ENCODE measurements at regions not wholly inside any gene's neighbourhood (a gene's known extent, or its start where the extent isn't known, plus 50 kb on each side); places are given as distances from the start of the nearest gene placed in this dataset.

GRCh38 chr7:16055263-16055976 lies 365.9 kb downstream of the CRPPA start:
- TF ChIP-seq ZBTB7A (IDR thresholded peaks at IDR 0.05; ENCODE audit: low read depth) (no peak), CEBPB (IDR thresholded peaks at IDR 0.05) (no peak), EGR1 (IDR thresholded peaks at IDR 0.05) (no peak), TCF12 (IDR thresholded peaks at IDR 0.05; ENCODE audit: low read depth) (no peak), CREB1 (IDR thresholded peaks at IDR 0.05; ENCODE audit: low read depth) (no peak), REST (IDR thresholded peaks at IDR 0.05; ENCODE audit: low read depth) (no peak), EP300 (IDR thresholded peaks at IDR 0.05; ENCODE audit: borderline replicate concordance) (no peak), USF1 (IDR thresholded peaks at IDR 0.05) (no peak), RAD21 (IDR thresholded peaks at IDR 0.05; ENCODE audit: low read depth) (no peak), MAX (IDR thresholded peaks at IDR 0.05) (no peak), YY1 (IDR thresholded peaks at IDR 0.05; ENCODE audit: low read depth) (no peak), NFIC (IDR thresholded peaks at IDR 0.05) (no peak), FOXM1 (IDR thresholded peaks at IDR 0.05; ENCODE audit: borderline replicate concordance, low read depth) (no peak), TAF1 (IDR thresholded peaks at IDR 0.05; ENCODE audit: low read depth) (no peak)

- TF ChIP-seq REST (IDR thresholded peaks at IDR 0.05; ENCODE audit: low read depth) (no peak), TEAD4 (IDR thresholded peaks at IDR 0.05) (no peak), TCF12 (IDR thresholded peaks at IDR 0.05; ENCODE audit: low read depth) (no peak), NFIC (IDR thresholded peaks at IDR 0.05) (no peak), MAX (IDR thresholded peaks at IDR 0.05) (no peak), CREB1 (IDR thresholded peaks at IDR 0.05; ENCODE audit: low read depth) (no peak), EGR1 (IDR thresholded peaks at IDR 0.05) (no peak), CEBPB (IDR thresholded peaks at IDR 0.05) (no peak), TAF1 (IDR thresholded peaks at IDR 0.05; ENCODE audit: low read depth) (no peak), RAD21 (IDR thresholded peaks at IDR 0.05; ENCODE audit: low read depth) (no peak)
Measured at GRCh38 chr7:16051561-16052255, 365.2 kb upstream of the MEOX2 start.

GRCh38 chr7:16046041-16046440 lies 359.6 kb upstream of the MEOX2 start:
- no peak for TF ChIP-seq CREB1 (IDR thresholded peaks at IDR 0.05; ENCODE audit: low read depth)
- no peak for TF ChIP-seq FOXM1 (IDR thresholded peaks at IDR 0.05; ENCODE audit: borderline replicate concordance, low read depth)
- TF ChIP-seq USF1 (IDR thresholded peaks at IDR 0.05): no peak
- no peak for TF ChIP-seq CEBPB (IDR thresholded peaks at IDR 0.05)
- no peak for TF ChIP-seq TAF1 (IDR thresholded peaks at IDR 0.05; ENCODE audit: low read depth)
- no peak for TF ChIP-seq RAD21 (IDR thresholded peaks at IDR 0.05; ENCODE audit: low read depth)
- TF ChIP-seq ZBTB7A (IDR thresholded peaks at IDR 0.05; ENCODE audit: low read depth): no peak
- TF ChIP-seq TEAD4 (IDR thresholded peaks at IDR 0.05): no peak
- TF ChIP-seq NFIC (IDR thresholded peaks at IDR 0.05): no peak
- TF ChIP-seq MAX (IDR thresholded peaks at IDR 0.05): no peak

- TF ChIP-seq YY1 (IDR thresholded peaks at IDR 0.05; ENCODE audit: low read depth) (no peak), MAX (IDR thresholded peaks at IDR 0.05) (no peak), TAF1 (IDR thresholded peaks at IDR 0.05; ENCODE audit: low read depth) (no peak), CEBPB (IDR thresholded peaks at IDR 0.05) (no peak), ZBTB7A (IDR thresholded peaks at IDR 0.05; ENCODE audit: low read depth) (no peak), TCF12 (IDR thresholded peaks at IDR 0.05; ENCODE audit: low read depth) (no peak), EGR1 (IDR thresholded peaks at IDR 0.05) (no peak), FOXM1 (IDR thresholded peaks at IDR 0.05; ENCODE audit: borderline replicate concordance, low read depth) (no peak), TEAD4 (IDR thresholded peaks at IDR 0.05) (no peak), USF1 (IDR thresholded peaks at IDR 0.05) (no peak), NFIC (IDR thresholded peaks at IDR 0.05) (no peak), CREB1 (IDR thresholded peaks at IDR 0.05; ENCODE audit: low read depth) (no peak), EP300 (IDR thresholded peaks at IDR 0.05; ENCODE audit: borderline replicate concordance) (no peak), REST (IDR thresholded peaks at IDR 0.05; ENCODE audit: low read depth) (no peak), RAD21 (IDR thresholded peaks at IDR 0.05; ENCODE audit: low read depth) (no peak)
Measured at GRCh38 chr7:16045296-16045695, 358.8 kb upstream of the MEOX2 start.
